ENCODE measurements at regions not wholly inside any gene's neighbourhood (a gene's known extent, or its start where the extent isn't known, plus 50 kb on each side); places are given as distances from the start of the nearest gene placed in this dataset.

DNA sequence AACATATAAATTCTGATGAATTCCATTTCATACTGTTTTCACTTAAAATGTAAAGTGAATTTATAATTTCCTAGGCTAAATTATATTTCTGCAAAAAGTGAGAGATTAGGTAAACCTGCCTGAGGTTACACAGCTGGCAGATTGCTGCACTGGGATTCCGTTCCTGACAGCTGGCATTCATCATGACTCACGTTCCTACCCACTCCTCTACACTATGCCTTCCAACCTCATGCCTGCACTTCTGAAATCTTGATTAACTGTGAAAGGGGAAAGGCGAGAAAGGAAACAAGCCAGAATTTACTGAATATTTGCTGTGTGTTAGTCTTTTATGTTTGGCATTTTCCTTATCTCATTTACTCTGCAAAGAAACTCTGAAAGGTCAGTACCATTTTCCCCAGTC, 73.3 kb upstream of the MON1B start:
- TF ChIP-seq CTCF (conservative IDR thresholded peaks at IDR 0.05; ENCODE audit: low read length) (no peak), EZH2phosphoT487 (IDR thresholded peaks at IDR 0.05; ENCODE audit: borderline replicate concordance) (no peak)
